ENCODE measurements at regions not wholly inside any gene's neighbourhood (a gene's known extent, or its start where the extent isn't known, plus 50 kb on each side); places are given as distances from the start of the nearest gene placed in this dataset.
"Not testable (repeated sequence)": the region's sequence is repeated elsewhere in the genome, so short reads cannot be mapped to it uniquely, and the experiment has no call there.

DNA sequence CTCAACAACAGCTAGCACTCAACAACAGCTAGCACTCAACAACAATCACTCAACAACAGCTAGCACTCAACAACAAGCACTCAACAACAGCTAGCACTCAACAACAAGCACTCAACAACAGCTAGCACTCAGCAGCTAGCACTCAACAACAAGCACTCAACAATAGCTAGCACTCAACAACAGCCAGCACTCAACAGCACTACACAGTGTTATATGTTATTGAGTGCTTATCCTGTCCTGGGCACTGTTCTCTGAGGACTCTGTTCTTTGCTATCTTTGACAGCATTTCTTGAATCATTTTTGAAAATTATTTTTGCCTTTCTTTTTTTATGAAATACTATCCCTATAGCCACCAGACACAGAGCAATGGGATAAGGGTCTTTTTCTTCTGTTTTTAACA is 176.4 kb downstream of the BCL2L11 start:
- TF ChIP-seq SUZ12 (IDR thresholded peaks at IDR 0.05; ENCODE audit: extremely low read depth, insufficient read depth, insufficient read length); ZNF274 (IDR thresholded peaks at IDR 0.05; ENCODE audit: low read depth, low read length); YY1 (IDR thresholded peaks at IDR 0.05; ENCODE audit: insufficient read depth, insufficient read length): not testable (repeated sequence)

Measured in NT2/D1 (cell line).